GM12878 (cell line): ENCODE measurements at regions not wholly inside any gene's neighbourhood (a gene's known extent, or its start where the extent isn't known, plus 50 kb on each side); places are given as distances from the start of the nearest gene placed in this dataset.

Source experiments
- CBX5 ChIP-seq: sonication (generic); IDR thresholded peaks from 2 replicates; pipeline ENCODE4 v1.6.1; 2016; ENCODE audit warnings: low read depth, moderate library complexity, mild to moderate bottlenecking, inconsistent platforms
- CTCF ChIP-seq, 3 experiments: IDR thresholded peaks in 2 of 3; conservative IDR thresholded peaks in 1 of 3; 2 replicates each; pipeline ENCODE4 v1.5.1; 2011; ENCODE audit warnings: low read depth in 3 of 3, low read length in 3 of 3, mild to moderate bottlenecking in 3 of 3, control low read depth in 2 of 3, moderate library complexity in 2 of 3, inconsistent platforms in 1 of 3, mixed read lengths in 1 of 3; ENCODE audit not compliant: control insufficient read depth in 2 of 3, insufficient read depth in 1 of 3; ENCODE audit errors: extremely low read depth in 1 of 3
- E2F8 ChIP-seq: fragments of 450-650 bp; IDR thresholded peaks from 2 replicates; pipeline ENCODE4 v1.6.1; 2018; ENCODE audit warnings: mild to moderate bottlenecking, low read depth, moderate library complexity; ENCODE audit not compliant: partially characterized antibody
- ELK1 ChIP-seq: IDR thresholded peaks from 2 replicates; pipeline ENCODE4 v1.6.1; 2012; ENCODE audit warnings: low read depth, low read length, improper control_type of control experiment
- EP300 ChIP-seq, 2 experiments: fragments of 150-350 bp in 1 of 2; IDR thresholded peaks; 2 replicates each; pipeline ENCODE4 v1.6.1; 2011 to 2012; ENCODE audit warnings: low read depth in 2 of 2, low read length in 2 of 2, borderline replicate concordance in 1 of 2, improper control_type of control experiment in 1 of 2, inconsistent platforms in 1 of 2; ENCODE audit not compliant: control insufficient read depth in 1 of 2
- EZH2 ChIP-seq: IDR thresholded peaks from 2 replicates; pipeline ENCODE4 v1.6.1; 2012; ENCODE audit warnings: low read depth, mild to moderate bottlenecking, control low read depth, inconsistent platforms, low read length, borderline replicate concordance; ENCODE audit not compliant: control insufficient read depth
- FOS ChIP-seq: IDR thresholded peaks from 3 replicates; pipeline ENCODE4 v1.6.1; 2011; ENCODE audit warnings: borderline replicate concordance; ENCODE audit not compliant: insufficient read length; ENCODE audit errors: extremely low read depth
- NRF1 ChIP-seq: conservative IDR thresholded peaks from 2 replicates; pipeline ENCODE4 v1.6.1; 2011; ENCODE audit warnings: mild to moderate bottlenecking, low read depth, low read length, improper control_type of control experiment
- POLR2A ChIP-seq: IDR thresholded peaks from 2 replicates; pipeline ENCODE4 v1.6.1; 2011; ENCODE audit warnings: low read depth, mild to moderate bottlenecking, low read length
- RAD21 ChIP-seq: IDR thresholded peaks from 2 replicates; pipeline ENCODE4 v1.6.1; 2011; ENCODE audit warnings: mild to moderate bottlenecking, low read depth, low read length, moderate library complexity; ENCODE audit not compliant: insufficient read depth
- SIN3A ChIP-seq: IDR thresholded peaks from 2 replicates; pipeline ENCODE4 v1.6.1; 2012; ENCODE audit warnings: low read depth, low read length, improper control_type of control experiment
- SUZ12 ChIP-seq: fragments of 200-600 bp; sonication (generic); IDR thresholded peaks from one replicate; pipeline ENCODE4 v1.6.1; 2018; ENCODE audit warnings: antibody characterized with exemption, mild to moderate bottlenecking; ENCODE audit not compliant: unreplicated experiment
- TCF12 ChIP-seq: IDR thresholded peaks from 2 replicates; pipeline ENCODE4 v1.6.1; 2011; ENCODE audit warnings: low read depth, mild to moderate bottlenecking, low read length
- ZNF274 ChIP-seq: IDR thresholded peaks from one replicate; pipeline ENCODE4 v1.8.0; 2011; ENCODE audit not compliant: insufficient read length, insufficient read depth

- TF ChIP-seq ZNF274, result no peak
- TF ChIP-seq SUZ12, result no peak
- no peak for TF ChIP-seq NRF1
- TF ChIP-seq CTCF (IDR thresholded peaks at IDR 0.05 in 2 of 3, conservative IDR thresholded peaks at IDR 0.05 in 1 of 3; ENCODE audit: control insufficient read depth in 2 of 3, extremely low read depth in 1 of 3, insufficient read depth in 1 of 3, low read depth in 3 of 3, low read length in 3 of 3), result no peak
- TF ChIP-seq EP300 (IDR thresholded peaks at IDR 0.05; ENCODE audit: borderline replicate concordance in 1 of 2, control insufficient read depth in 1 of 2, low read depth in 2 of 2, low read length in 2 of 2), result no peak
- no peak for TF ChIP-seq TCF12
- TF ChIP-seq RAD21, result no peak
- TF ChIP-seq FOS, result no peak
- no peak for TF ChIP-seq POLR2A
- no peak for TF ChIP-seq ELK1
- no peak for TF ChIP-seq SIN3A
- TF ChIP-seq EZH2, result no peak
- TF ChIP-seq CBX5, result no peak
- TF ChIP-seq E2F8, result no peak
Measured at GRCh38 chr16:8247993-8248392, 342.3 kb downstream of the TMEM114 start.
